PC-9 (cell line): ENCODE measurements at regions not wholly inside any gene's neighbourhood (a gene's known extent, or its start where the extent isn't known, plus 50 kb on each side); places are given as distances from the start of the nearest gene placed in this dataset.

Source experiments
- EZH2 ChIP-seq: fragments of 200-600 bp; sonication (generic); IDR thresholded peaks from 2 replicates; pipeline ENCODE4 v1.8.0; 2017; ENCODE audit warnings: antibody characterized with exemption, low read depth
- TF ChIP-seq, protein P1 (sequence below): fragments of 200-600 bp; sonication (generic); conservative IDR thresholded peaks from 2 replicates; pipeline ENCODE4 v1.6.1; 2017; ENCODE audit warnings: mixed run types, antibody characterized with exemption, mild to moderate bottlenecking, moderate library complexity

DNA sequence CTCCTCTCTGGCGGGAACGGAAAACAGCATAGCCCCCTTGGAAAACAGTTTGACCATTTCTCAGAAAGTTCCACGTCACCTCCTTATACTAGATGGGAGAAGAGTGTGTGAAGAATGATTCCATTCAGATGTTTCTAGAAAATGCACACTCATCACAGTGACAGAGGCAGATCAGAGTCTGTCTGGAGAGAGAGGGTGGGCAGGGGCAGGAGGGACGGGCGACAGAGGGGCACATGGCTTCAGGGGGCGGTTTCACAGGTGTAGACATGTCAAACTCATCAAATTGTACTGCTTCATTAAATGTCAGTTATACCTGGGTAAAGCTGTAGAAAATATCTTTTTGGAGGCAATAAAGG, 88.8 kb upstream of the TAF1B start:
- TF ChIP-seq, protein P1, sequence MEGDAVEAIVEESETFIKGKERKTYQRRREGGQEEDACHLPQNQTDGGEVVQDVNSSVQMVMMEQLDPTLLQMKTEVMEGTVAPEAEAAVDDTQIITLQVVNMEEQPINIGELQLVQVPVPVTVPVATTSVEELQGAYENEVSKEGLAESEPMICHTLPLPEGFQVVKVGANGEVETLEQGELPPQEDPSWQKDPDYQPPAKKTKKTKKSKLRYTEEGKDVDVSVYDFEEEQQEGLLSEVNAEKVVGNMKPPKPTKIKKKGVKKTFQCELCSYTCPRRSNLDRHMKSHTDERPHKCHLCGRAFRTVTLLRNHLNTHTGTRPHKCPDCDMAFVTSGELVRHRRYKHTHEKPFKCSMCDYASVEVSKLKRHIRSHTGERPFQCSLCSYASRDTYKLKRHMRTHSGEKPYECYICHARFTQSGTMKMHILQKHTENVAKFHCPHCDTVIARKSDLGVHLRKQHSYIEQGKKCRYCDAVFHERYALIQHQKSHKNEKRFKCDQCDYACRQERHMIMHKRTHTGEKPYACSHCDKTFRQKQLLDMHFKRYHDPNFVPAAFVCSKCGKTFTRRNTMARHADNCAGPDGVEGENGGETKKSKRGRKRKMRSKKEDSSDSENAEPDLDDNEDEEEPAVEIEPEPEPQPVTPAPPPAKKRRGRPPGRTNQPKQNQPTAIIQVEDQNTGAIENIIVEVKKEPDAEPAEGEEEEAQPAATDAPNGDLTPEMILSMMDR = no peak
- no peak for TF ChIP-seq EZH2
